ENCODE measurements at regions not wholly inside any gene's neighbourhood (a gene's known extent, or its start where the extent isn't known, plus 50 kb on each side); places are given as distances from the start of the nearest gene placed in this dataset.

DNA sequence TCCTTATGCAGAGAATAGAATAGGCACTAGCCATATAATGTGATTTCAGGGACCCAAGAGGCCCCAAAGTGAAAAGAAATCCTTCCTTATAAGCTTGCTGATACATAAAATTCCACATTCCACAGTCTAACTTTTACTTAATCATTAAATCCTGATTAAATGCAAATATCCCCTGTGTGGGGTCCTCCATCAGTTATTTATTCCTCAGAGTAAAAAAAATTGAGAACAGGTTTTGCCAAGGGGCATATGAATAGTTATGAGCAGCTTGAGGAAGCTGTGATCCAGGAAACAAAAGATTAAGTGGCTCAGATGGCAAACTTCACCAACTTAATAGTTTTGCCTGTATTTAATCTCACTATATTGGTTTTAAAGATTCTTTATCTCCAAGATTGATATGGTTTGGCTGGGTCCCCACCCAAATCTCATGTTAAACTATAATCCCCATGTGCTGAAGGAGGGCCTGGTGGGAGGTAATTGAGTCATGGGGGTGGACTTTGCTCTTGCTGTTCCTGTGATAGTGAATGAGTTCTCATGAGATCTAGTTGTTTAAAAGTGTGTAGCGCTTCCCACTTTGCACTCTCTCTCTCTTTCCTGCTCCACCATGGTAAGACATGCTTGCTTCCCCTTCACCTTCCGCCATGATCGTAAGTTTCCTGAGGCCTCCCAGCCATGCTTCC is 324.9 kb downstream of the NPR3 start:
- TF ChIP-seq, protein P1, sequence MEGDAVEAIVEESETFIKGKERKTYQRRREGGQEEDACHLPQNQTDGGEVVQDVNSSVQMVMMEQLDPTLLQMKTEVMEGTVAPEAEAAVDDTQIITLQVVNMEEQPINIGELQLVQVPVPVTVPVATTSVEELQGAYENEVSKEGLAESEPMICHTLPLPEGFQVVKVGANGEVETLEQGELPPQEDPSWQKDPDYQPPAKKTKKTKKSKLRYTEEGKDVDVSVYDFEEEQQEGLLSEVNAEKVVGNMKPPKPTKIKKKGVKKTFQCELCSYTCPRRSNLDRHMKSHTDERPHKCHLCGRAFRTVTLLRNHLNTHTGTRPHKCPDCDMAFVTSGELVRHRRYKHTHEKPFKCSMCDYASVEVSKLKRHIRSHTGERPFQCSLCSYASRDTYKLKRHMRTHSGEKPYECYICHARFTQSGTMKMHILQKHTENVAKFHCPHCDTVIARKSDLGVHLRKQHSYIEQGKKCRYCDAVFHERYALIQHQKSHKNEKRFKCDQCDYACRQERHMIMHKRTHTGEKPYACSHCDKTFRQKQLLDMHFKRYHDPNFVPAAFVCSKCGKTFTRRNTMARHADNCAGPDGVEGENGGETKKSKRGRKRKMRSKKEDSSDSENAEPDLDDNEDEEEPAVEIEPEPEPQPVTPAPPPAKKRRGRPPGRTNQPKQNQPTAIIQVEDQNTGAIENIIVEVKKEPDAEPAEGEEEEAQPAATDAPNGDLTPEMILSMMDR (IDR thresholded peaks at IDR 0.05) = no peak
- no peak for TF ChIP-seq POLR2A (IDR thresholded peaks at IDR 0.05; ENCODE audit: low read length)
- no peak for TF ChIP-seq RAD21 (conservative IDR thresholded peaks at IDR 0.05 in 1 of 2, IDR thresholded peaks at IDR 0.05 in 1 of 2)
- no peak for TF ChIP-seq SREBF2 (IDR thresholded peaks at IDR 0.05)

Data from A549 (cell line).